GM19324 (cell line): ENCODE measurements at regions not wholly inside any gene's neighbourhood (a gene's known extent, or its start where the extent isn't known, plus 50 kb on each side); places are given as distances from the start of the nearest gene placed in this dataset.

Experiments used
- ATAC-seq: cut with Tn5 transposase; IDR thresholded peaks from one replicate; pipeline ENCODE4 v1.9.1; 2021; ENCODE audit warnings: mild to moderate bottlenecking, moderate library complexity; ENCODE audit not compliant: unreplicated experiment, low FRiP score

GRCh38 chr6:169165561-169166300 is 87.9 kb downstream of the THBS2 start:
- ATAC-seq: no peak

- no peak for ATAC-seq
Measured at GRCh38 chr6:169164986-169165385, 88.7 kb downstream of the THBS2 start.

- ATAC-seq: no peak
Measured at GRCh38 chr6:169164451-169164850, 89.2 kb downstream of the THBS2 start.

GRCh38 chr6:169163411-169163901 is 90.2 kb downstream of the THBS2 start:
- ATAC-seq: no peak

GRCh38 chr6:169162752-169163407 is 90.8 kb downstream of the THBS2 start:
- ATAC-seq: no peak

- no peak for ATAC-seq
Measured at GRCh38 chr6:169162249-169162648, 91.4 kb downstream of the THBS2 start.

GRCh38 chr6:169161572-169162167 is 92.0 kb downstream of the THBS2 start:
- no peak for ATAC-seq

- ATAC-seq: no peak
Measured at GRCh38 chr6:169160855-169161560, 92.6 kb downstream of the THBS2 start.

- no peak for ATAC-seq
Measured at GRCh38 chr6:169160091-169160854, 93.4 kb downstream of the THBS2 start.

- no peak for ATAC-seq
Measured at GRCh38 chr6:169159331-169159730, 94.3 kb downstream of the THBS2 start.

GRCh38 chr6:169158691-169159090 is 95.0 kb downstream of the THBS2 start:
- ATAC-seq: no peak

- no peak for ATAC-seq
Measured at GRCh38 chr6:169158174-169158573, 95.5 kb downstream of the THBS2 start.

GRCh38 chr6:169157197-169158148 is 96.2 kb downstream of the THBS2 start:
- no peak for ATAC-seq

- no peak for ATAC-seq
Measured at GRCh38 chr6:169156793-169157147, 96.9 kb downstream of the THBS2 start.

- ATAC-seq: no peak
Measured at GRCh38 chr6:169156108-169156792, 97.4 kb downstream of the THBS2 start.

GRCh38 chr6:169155481-169155880 is 98.2 kb downstream of the THBS2 start:
- ATAC-seq: no peak

- ATAC-seq: no peak
Measured at GRCh38 chr6:169153401-169153800, 100.2 kb downstream of the THBS2 start.

GRCh38 chr6:169146521-169146920 is 107.1 kb downstream of the THBS2 start:
- ATAC-seq: no peak
